ENCODE measurements at regions not wholly inside any gene's neighbourhood (a gene's known extent, or its start where the extent isn't known, plus 50 kb on each side); places are given as distances from the start of the nearest gene placed in this dataset.
A peak's percentile ranks its signal among the peaks of the same experiment; 100 is the strongest.

GRCh38 chr1:87786861-87787545 is 458.3 kb downstream of the LMO4 start:
- H3K4me1 Mint-ChIP-seq, result peaks cover 0 to 2% (median 0%) of the 10 kb centered on the region in 7 donors
- peak overlapping the region in 1 of 9 donors; percentile 48 for H3K27ac Mint-ChIP-seq
- no peak for DNase-seq
- intact Hi-C loops (cut with micrococcal nuclease), result no loop called here
- ChIA-PET POLR2A (no interaction called here), CTCF (no interaction called here)
- no peaks in the 10 kb centered on the region for H3K9me3 ChIP-seq (ENCODE audit: control insufficient read depth in 2 of 3, low read length in 3 of 3)
- no peak overlapping the region for H3K4me3 ChIP-seq (ENCODE audit: low read length)
- H3K36me3 Mint-ChIP-seq, result peaks cover 0 to 4% (median 0%) of the 10 kb centered on the region in 5 donors
- no peak overlapping the region for H3K4me3 Mint-ChIP-seq
- no peaks in the 10 kb centered on the region for H3K4me1 ChIP-seq (ENCODE audit: control insufficient read depth in 2 of 2, insufficient read depth in 2 of 2, low read length in 2 of 2)
- peaks cover 0 to 6% (median 0%) of the 10 kb centered on the region in 11 donors for H3K9me3 Mint-ChIP-seq
- H3K27me3 ChIP-seq (ENCODE audit: control insufficient read depth in 2 of 2, insufficient read depth in 2 of 2, low read length in 2 of 2), result no peaks in the 10 kb centered on the region
- H3K27ac ChIP-seq (ENCODE audit: low read depth, low read length), result no peak overlapping the region
- peaks cover 0 to 9% (median 4%) of the 10 kb centered on the region in 5 donors for H3K27me3 Mint-ChIP-seq
- no peak for ATAC-seq
- H3K36me3 ChIP-seq (ENCODE audit: control insufficient read depth in 2 of 3, insufficient read depth in 3 of 3, low read length in 3 of 3), result no peaks in the 10 kb centered on the region

GRCh38 chr1:87787551-87787950 is 458.9 kb downstream of the LMO4 start:
- no peak overlapping the region for H3K4me3 Mint-ChIP-seq
- intact Hi-C loops (cut with micrococcal nuclease), result no loop called here
- POLR2A ChIA-PET, result no interaction called here

GRCh38 chr1:87790756-87791155 is 462.1 kb downstream of the LMO4 start:
- Histone ChIP-seq H3K27me3 (ENCODE audit: control insufficient read depth in 2 of 2, insufficient read depth in 2 of 2, low read length in 2 of 2) (no peaks in the 10 kb centered on the region), H3K4me1 (ENCODE audit: control insufficient read depth in 2 of 2, insufficient read depth in 2 of 2, low read length in 2 of 2) (no peaks in the 10 kb centered on the region), H3K27ac (ENCODE audit: low read depth, low read length) (no peak overlapping the region), H3K9me3 (ENCODE audit: control insufficient read depth in 2 of 3, low read length in 3 of 3) (no peaks in the 10 kb centered on the region), H3K4me3 (ENCODE audit: low read length) (no peak overlapping the region), H3K36me3 (ENCODE audit: control insufficient read depth in 2 of 3, insufficient read depth in 3 of 3, low read length in 3 of 3) (no peaks in the 10 kb centered on the region)
- no peak for DNase-seq
- peaks cover 0 to under 1% (median 0%) of the 10 kb centered on the region in 5 donors for H3K27me3 Mint-ChIP-seq
- intact Hi-C loops (cut with micrococcal nuclease), result no loop called here
- CTCF ChIA-PET, result no interaction called here
- no peaks in the 10 kb centered on the region for H3K36me3 Mint-ChIP-seq
- H3K4me3 Mint-ChIP-seq, result no peak overlapping the region
- no peaks in the 10 kb centered on the region for H3K9me3 Mint-ChIP-seq
- no peaks in the 10 kb centered on the region for H3K4me1 Mint-ChIP-seq
- H3K27ac Mint-ChIP-seq, result no peak overlapping the region
- POLR2A ChIA-PET, result no interaction called here
- ATAC-seq, result no peak

More at GRCh38 chr1:87787551-87787950, 458.9 kb downstream of the LMO4 start:
- no peaks in the 10 kb centered on the region for H3K36me3 ChIP-seq (ENCODE audit: control insufficient read depth in 2 of 3, insufficient read depth in 3 of 3, low read length in 3 of 3)
- H3K4me3 ChIP-seq (ENCODE audit: low read length), result no peak overlapping the region
- Mint-ChIP-seq H3K27me3 (peaks cover 0 to 9% (median 4%) of the 10 kb centered on the region in 5 donors), H3K36me3 (peaks cover 0 to 4% (median 0%) of the 10 kb centered on the region in 5 donors), H3K9me3 (peaks cover 0 to 6% (median 0%) of the 10 kb centered on the region in 11 donors), H3K27ac (no peak overlapping the region), H3K4me1 (peaks cover 0 to 2% (median 0%) of the 10 kb centered on the region in 7 donors)
- DNase-seq (no peak), ATAC-seq (no peak)
- H3K27me3 ChIP-seq (ENCODE audit: control insufficient read depth in 2 of 2, insufficient read depth in 2 of 2, low read length in 2 of 2), result no peaks in the 10 kb centered on the region
- H3K27ac ChIP-seq (ENCODE audit: low read depth, low read length), result no peak overlapping the region
- CTCF ChIA-PET, result no interaction called here
- no peaks in the 10 kb centered on the region for H3K9me3 ChIP-seq (ENCODE audit: control insufficient read depth in 2 of 3, low read length in 3 of 3)
- H3K4me1 ChIP-seq (ENCODE audit: control insufficient read depth in 2 of 2, insufficient read depth in 2 of 2, low read length in 2 of 2), result no peaks in the 10 kb centered on the region

- H3K27me3 Mint-ChIP-seq, result no peaks in the 10 kb centered on the region
- ATAC-seq (no peak), DNase-seq (no peak)
- no peaks in the 10 kb centered on the region for H3K36me3 Mint-ChIP-seq
- Histone ChIP-seq H3K27ac (ENCODE audit: low read depth, low read length) (no peak overlapping the region), H3K36me3 (ENCODE audit: control insufficient read depth in 2 of 3, insufficient read depth in 3 of 3, low read length in 3 of 3) (no peaks in the 10 kb centered on the region), H3K4me1 (ENCODE audit: control insufficient read depth in 2 of 2, insufficient read depth in 2 of 2, low read length in 2 of 2) (no peaks in the 10 kb centered on the region), H3K9me3 (ENCODE audit: control insufficient read depth in 2 of 3, low read length in 3 of 3) (no peaks in the 10 kb centered on the region), H3K4me3 (ENCODE audit: low read length) (no peak overlapping the region), H3K27me3 (ENCODE audit: control insufficient read depth in 2 of 2, insufficient read depth in 2 of 2, low read length in 2 of 2) (no peaks in the 10 kb centered on the region)
- no peaks in the 10 kb centered on the region for H3K9me3 Mint-ChIP-seq
- H3K4me1 Mint-ChIP-seq, result no peaks in the 10 kb centered on the region
- CTCF ChIA-PET, result no interaction called here
- no peak overlapping the region for H3K4me3 Mint-ChIP-seq
- POLR2A ChIA-PET, result no interaction called here
- intact Hi-C loops (cut with micrococcal nuclease), result no loop called here
- no peak overlapping the region for H3K27ac Mint-ChIP-seq
Measured at GRCh38 chr1:87791931-87792740, 463.5 kb downstream of the LMO4 start.

- H3K9me3 Mint-ChIP-seq, result no peaks in the 10 kb centered on the region
- H3K36me3 Mint-ChIP-seq, result no peaks in the 10 kb centered on the region
- no peaks in the 10 kb centered on the region for H3K4me1 Mint-ChIP-seq
- Histone ChIP-seq H3K4me3 (ENCODE audit: low read length) (no peak overlapping the region), H3K27me3 (ENCODE audit: control insufficient read depth in 2 of 2, insufficient read depth in 2 of 2, low read length in 2 of 2) (no peaks in the 10 kb centered on the region), H3K9me3 (ENCODE audit: control insufficient read depth in 2 of 3, low read length in 3 of 3) (no peaks in the 10 kb centered on the region), H3K27ac (ENCODE audit: low read depth, low read length) (no peak overlapping the region), H3K36me3 (ENCODE audit: control insufficient read depth in 2 of 3, insufficient read depth in 3 of 3, low read length in 3 of 3) (no peaks in the 10 kb centered on the region), H3K4me1 (ENCODE audit: control insufficient read depth in 2 of 2, insufficient read depth in 2 of 2, low read length in 2 of 2) (no peaks in the 10 kb centered on the region)
- DNase-seq, result no peak
- H3K4me3 Mint-ChIP-seq, result no peak overlapping the region
- H3K27ac Mint-ChIP-seq, result no peak overlapping the region
- CTCF ChIA-PET, result no interaction called here
- intact Hi-C loops (cut with micrococcal nuclease), result no loop called here
- peaks cover 0 to 7% (median 4%) of the 10 kb centered on the region in 5 donors for H3K27me3 Mint-ChIP-seq
- no peak for ATAC-seq
- POLR2A ChIA-PET, result no interaction called here
Measured at GRCh38 chr1:87794788-87795614, 466.3 kb downstream of the LMO4 start.

GRCh38 chr1:87795615-87796337 is 467.1 kb downstream of the LMO4 start:
- Histone ChIP-seq H3K36me3 (ENCODE audit: control insufficient read depth in 2 of 3, insufficient read depth in 3 of 3, low read length in 3 of 3) (no peaks in the 10 kb centered on the region), H3K27me3 (ENCODE audit: control insufficient read depth in 2 of 2, insufficient read depth in 2 of 2, low read length in 2 of 2) (no peaks in the 10 kb centered on the region), H3K9me3 (ENCODE audit: control insufficient read depth in 2 of 3, low read length in 3 of 3) (no peaks in the 10 kb centered on the region), H3K4me3 (ENCODE audit: low read length) (no peak overlapping the region), H3K4me1 (ENCODE audit: control insufficient read depth in 2 of 2, insufficient read depth in 2 of 2, low read length in 2 of 2) (no peaks in the 10 kb centered on the region), H3K27ac (ENCODE audit: low read depth, low read length) (no peak overlapping the region)
- H3K4me3 Mint-ChIP-seq, result no peak overlapping the region
- no peaks in the 10 kb centered on the region for H3K36me3 Mint-ChIP-seq
- no peaks in the 10 kb centered on the region for H3K9me3 Mint-ChIP-seq
- intact Hi-C loops (cut with micrococcal nuclease), result no loop called here
- ATAC-seq (no peak), DNase-seq (no peak)
- H3K27ac Mint-ChIP-seq, result no peak overlapping the region
- H3K4me1 Mint-ChIP-seq, result no peaks in the 10 kb centered on the region
- peaks cover 0 to 8% (median 4%) of the 10 kb centered on the region in 5 donors for H3K27me3 Mint-ChIP-seq
- ChIA-PET CTCF (no interaction called here), POLR2A (no interaction called here)
